ENCODE measurements at regions not wholly inside any gene's neighbourhood (a gene's known extent, or its start where the extent isn't known, plus 50 kb on each side); places are given as distances from the start of the nearest gene placed in this dataset.

- DNase-seq (ENCODE audit: low spot score): no peak
Observed at GRCh38 chr9:82216435-82216834, 227.9 kb downstream of the SPATA31D1 start.

- no peak for DNase-seq (ENCODE audit: low spot score)
Observed at GRCh38 chr9:82223442-82223841, 234.9 kb downstream of the SPATA31D1 start.

GRCh38 chr9:82231411-82231810 lies 242.8 kb downstream of the SPATA31D1 start:
- DNase-seq (ENCODE audit: low spot score): no peak

GRCh38 chr9:82234160-82234943 lies 245.8 kb downstream of the SPATA31D1 start:
- no peak for DNase-seq (ENCODE audit: low spot score)

GRCh38 chr9:82242285-82242963 lies 253.9 kb downstream of the SPATA31D1 start:
- no peak for DNase-seq (ENCODE audit: low spot score)

GRCh38 chr9:82247318-82247717 lies 258.7 kb downstream of the SPATA31D1 start:
- DNase-seq (ENCODE audit: low spot score): no peak

GRCh38 chr9:82252116-82252515 lies 263.5 kb downstream of the SPATA31D1 start:
- DNase-seq (ENCODE audit: low spot score): no peak

- no peak for DNase-seq (ENCODE audit: low spot score)
Observed at GRCh38 chr9:82254646-82255367, 266.2 kb downstream of the SPATA31D1 start.

GRCh38 chr9:82255481-82256176 lies 267.1 kb downstream of the SPATA31D1 start:
- DNase-seq (ENCODE audit: low spot score): no peak

- no peak for DNase-seq (ENCODE audit: low spot score)
Observed at GRCh38 chr9:82260691-82261090, 272.1 kb downstream of the SPATA31D1 start.

GRCh38 chr9:82263619-82264018 lies 275.0 kb downstream of the SPATA31D1 start:
- DNase-seq (ENCODE audit: low spot score): no peak

GRCh38 chr9:82271106-82271561 lies 282.6 kb downstream of the SPATA31D1 start:
- no peak for DNase-seq (ENCODE audit: low spot score)

GRCh38 chr9:82273121-82273520 lies 284.5 kb downstream of the SPATA31D1 start:
- DNase-seq (ENCODE audit: low spot score): no peak

- DNase-seq (ENCODE audit: low spot score): no peak
Observed at GRCh38 chr9:82275258-82275927, 286.8 kb downstream of the SPATA31D1 start.

GRCh38 chr9:82281066-82281465 lies 292.5 kb downstream of the SPATA31D1 start:
- no peak for DNase-seq (ENCODE audit: low spot score)

GRCh38 chr9:82284758-82285157 lies 296.2 kb downstream of the SPATA31D1 start:
- DNase-seq (ENCODE audit: low spot score): no peak

- no peak for DNase-seq (ENCODE audit: low spot score)
Observed at GRCh38 chr9:82295181-82295580, 306.6 kb downstream of the SPATA31D1 start.

- no peak for DNase-seq (ENCODE audit: low spot score)
Observed at GRCh38 chr9:82299870-82300269, 311.3 kb downstream of the SPATA31D1 start.

- DNase-seq (ENCODE audit: low spot score): no peak
Observed at GRCh38 chr9:82302968-82303655, 314.5 kb downstream of the SPATA31D1 start.

GRCh38 chr9:82308836-82309235 lies 320.3 kb downstream of the SPATA31D1 start:
- no peak for DNase-seq (ENCODE audit: low spot score)

- no peak for DNase-seq (ENCODE audit: low spot score)
Observed at GRCh38 chr9:82313697-82314096, 325.1 kb downstream of the SPATA31D1 start.

All from activated CD4-positive, alpha-beta T cell treated with anti-CD3 and anti-CD28 coated beads, Interleukin-2, Interleukin-4, amounts not matched to agents 100 ng/mL and 50 ng/mL, durations not matched to agents 16 hours and 8 hours (primary cell).